GM19025 (cell line): ENCODE measurements at regions not wholly inside any gene's neighbourhood (a gene's known extent, or its start where the extent isn't known, plus 50 kb on each side); places are given as distances from the start of the nearest gene placed in this dataset.
"Not testable (repeated sequence)": the region's sequence is repeated elsewhere in the genome, so short reads cannot be mapped to it uniquely, and the experiment has no call there.

ENCODE experiments used
- ATAC-seq: cut with Tn5 transposase; IDR thresholded peaks from one replicate; pipeline ENCODE4 v1.9.1; 2021; ENCODE audit warnings: mild to moderate bottlenecking, low read depth, moderate library complexity; ENCODE audit not compliant: unreplicated experiment

- not testable (repeated sequence) for ATAC-seq
Observed at GRCh38 chr19:23984911-23985310, 70.2 kb downstream of the ZNF726 start.

GRCh38 chr19:23986623-23987022 lies 71.9 kb downstream of the ZNF726 start:
- ATAC-seq = no peak

DNA sequence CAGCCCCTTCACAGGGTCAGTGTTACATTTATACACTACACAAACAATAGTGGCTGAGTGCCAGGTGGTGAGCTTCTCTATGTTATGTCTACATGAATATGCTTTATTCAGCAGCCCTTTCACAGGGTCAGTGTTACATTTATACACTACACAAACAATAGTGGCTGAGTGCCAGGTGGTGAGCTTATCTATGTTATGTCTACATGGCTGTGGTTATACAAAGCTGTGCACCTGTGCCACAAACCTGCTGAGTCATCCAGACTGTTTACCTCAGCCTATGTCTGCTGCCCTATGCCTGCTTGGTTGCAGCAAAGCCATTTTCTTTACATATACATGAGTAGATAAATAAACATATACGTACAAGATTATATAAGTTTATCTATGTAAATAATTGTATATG lies 76.5 kb downstream of the ZNF726 start:
- ATAC-seq = no peak

DNA sequence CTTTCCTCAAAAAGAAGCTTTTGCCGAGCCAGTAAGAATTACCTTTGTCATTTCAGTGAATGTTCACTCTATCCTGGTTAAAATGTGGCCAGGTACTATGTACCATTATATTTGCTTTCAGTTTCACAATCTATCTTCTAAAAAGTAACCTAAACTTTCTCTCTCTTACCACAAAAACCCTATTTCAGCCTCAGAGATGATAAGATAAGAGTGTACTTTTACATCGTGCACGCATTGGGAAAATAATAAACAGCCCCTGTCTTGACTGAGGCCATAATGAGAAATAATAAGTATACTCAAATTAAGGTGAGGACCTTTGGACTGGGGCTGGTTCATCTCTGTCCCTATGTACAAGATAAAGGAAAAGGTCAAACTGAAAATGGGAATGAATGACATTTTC lies 77.7 kb downstream of the ZNF726 start:
- no peak for ATAC-seq

DNA sequence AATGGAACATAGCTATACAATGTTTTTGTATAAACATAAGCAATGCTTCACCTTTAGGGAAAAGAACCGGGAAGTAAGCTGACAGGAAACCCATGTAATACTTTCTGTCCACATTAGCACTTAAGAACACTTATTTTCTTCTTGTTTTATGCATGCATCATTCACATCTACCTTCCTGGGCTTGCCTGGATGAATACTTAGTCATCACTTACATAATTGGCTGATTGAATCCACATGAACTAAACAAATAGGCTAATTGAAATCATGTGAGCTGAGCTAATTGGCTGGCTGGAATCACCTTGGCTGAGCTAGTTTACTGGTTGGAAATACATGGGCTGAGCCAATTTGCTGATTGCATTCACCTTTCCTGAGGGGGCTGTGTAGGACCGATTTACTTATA lies 78.8 kb downstream of the ZNF726 start:
- ATAC-seq = no peak

DNA sequence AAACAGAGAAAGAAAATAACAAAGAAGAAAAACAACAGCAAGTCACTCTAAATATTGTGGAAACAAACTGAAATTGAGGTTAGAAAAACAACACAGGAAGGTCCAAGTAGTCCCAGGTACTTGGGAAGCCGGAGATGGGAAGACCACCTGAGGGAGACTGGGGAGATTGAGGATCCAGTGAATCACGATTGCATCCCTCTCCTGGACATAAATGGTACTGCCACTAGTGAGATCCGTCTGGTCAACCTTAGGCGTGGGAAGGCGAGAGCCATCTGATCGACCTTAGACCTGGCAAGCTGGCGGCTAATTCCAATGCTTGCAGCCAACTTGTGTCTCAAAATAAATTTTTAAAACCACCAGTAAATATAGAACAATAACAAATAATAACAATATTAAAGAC lies 81.9 kb downstream of the ZNF726 start:
- no peak for ATAC-seq

GRCh38 chr19:23998568-23998967 lies 83.9 kb downstream of the ZNF726 start:
- no peak for ATAC-seq

DNA sequence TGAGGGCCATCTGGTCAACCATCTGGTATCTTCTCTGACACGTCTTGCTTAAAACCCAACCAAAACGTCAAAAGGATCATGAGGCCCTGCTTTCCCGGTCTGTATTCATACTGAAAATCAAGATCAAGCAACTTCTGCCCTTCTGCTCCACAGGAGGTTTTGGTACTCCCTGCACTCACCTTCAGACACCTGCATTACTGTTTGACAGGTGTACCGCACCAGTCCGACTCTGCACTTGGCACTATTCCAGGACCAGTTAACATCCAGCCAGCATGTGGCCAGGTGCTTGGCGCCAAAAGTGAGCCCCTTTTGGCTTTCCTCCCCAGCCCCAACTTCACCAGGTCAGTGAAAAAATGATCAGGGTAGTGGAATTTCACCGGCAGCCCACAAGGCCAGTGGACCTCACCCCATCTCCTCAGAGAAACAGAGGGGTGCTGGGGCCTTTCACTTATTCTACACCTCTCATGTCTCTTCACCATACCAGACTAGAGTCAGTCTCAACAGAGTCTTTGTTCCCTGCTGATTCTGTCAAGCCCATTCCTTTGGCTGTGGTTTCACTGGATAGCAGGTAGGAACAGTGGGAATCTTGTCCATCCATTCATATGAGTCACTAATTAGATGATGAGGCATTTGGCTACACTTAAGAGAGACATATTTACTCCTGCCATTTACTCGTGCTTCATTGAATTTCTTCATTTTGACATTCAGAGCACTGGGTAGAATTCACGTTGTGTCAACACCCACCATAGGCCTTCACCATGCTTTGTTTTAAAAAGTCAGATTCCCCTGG lies 85.3 kb downstream of the ZNF726 start:
- ATAC-seq = no peak

- no peak for ATAC-seq
Observed at GRCh38 chr19:24000656-24001055, 86.0 kb downstream of the ZNF726 start.

DNA sequence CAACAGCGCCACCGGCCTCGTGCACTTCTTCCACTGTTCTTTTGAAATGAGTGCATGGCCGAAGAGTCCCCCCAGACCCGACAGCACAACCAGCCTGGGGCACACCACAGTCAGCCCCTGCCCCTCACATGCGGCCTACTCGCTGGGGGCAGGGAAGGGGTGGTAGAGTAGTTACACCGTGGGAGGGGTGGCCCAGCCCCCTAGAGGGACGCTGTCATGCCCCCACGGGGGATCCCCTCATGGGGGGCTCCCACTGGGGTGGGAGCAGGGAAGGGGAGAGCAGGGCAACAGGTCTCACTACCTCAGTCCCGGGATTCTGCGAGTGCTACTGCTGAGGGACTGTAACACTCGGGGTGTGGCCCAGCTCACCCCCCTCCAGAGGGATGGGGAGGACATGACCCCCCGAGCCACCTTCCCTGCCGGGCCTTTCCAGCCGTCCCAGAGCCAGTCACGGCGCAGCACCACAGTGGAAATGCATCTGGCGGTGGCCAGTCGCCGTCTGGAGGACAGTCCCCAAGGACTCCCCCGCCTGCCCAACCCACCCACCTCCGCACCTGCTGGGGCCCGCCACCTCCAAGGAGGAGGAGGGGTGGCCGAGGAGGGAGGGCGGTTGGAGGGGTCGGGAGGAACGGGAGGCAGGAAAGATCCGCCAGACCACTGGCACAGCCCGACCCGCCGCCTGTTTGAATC lies 84.6 kb upstream of the ZNF254 start:
- no peak for ATAC-seq

GRCh38 chr19:24003537-24003936 lies 83.5 kb upstream of the ZNF254 start:
- ATAC-seq = no peak

- no peak for ATAC-seq
Observed at GRCh38 chr19:24004166-24004565, 82.8 kb upstream of the ZNF254 start.

GRCh38 chr19:24029941-24030636 lies 56.9 kb upstream of the ZNF254 start:
- ATAC-seq = no peak

GRCh38 chr19:24032651-24033050 lies 54.3 kb upstream of the ZNF254 start:
- ATAC-seq = no peak

DNA sequence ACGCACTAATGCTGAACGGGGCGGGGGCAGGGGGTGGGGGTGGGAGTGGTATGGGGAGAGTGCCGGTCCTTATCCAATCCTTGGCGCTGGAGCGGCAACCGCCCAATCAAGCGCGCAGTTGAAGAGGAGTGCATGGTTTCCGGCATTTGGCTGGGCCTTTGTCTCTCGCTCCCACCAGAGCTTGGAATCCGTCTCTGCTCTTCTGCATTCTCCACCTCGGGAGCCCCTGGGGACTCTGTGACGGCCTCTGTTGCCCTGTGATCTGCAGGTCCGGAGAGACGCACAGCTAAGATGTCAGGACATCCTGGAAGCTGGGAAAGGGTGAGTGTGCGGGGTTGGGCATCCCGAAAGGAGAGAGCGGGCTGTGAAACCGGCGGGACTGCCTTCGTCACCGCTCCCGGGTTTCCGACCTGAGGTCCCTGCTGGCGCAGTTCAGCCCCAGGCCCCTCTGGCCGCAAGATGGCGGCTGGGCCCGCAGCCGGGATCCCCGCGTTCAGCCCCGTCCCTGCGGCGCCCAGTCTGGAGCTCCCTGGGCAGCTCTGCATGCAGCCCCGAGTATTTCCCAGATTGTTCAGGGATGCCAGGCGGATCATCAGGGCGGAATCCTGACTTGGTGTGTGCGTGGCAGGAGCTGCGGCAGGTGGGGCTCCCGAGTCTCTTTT lies 53.6 kb upstream of the ZNF254 start:
- ATAC-seq = peak; percentile 95

DNA sequence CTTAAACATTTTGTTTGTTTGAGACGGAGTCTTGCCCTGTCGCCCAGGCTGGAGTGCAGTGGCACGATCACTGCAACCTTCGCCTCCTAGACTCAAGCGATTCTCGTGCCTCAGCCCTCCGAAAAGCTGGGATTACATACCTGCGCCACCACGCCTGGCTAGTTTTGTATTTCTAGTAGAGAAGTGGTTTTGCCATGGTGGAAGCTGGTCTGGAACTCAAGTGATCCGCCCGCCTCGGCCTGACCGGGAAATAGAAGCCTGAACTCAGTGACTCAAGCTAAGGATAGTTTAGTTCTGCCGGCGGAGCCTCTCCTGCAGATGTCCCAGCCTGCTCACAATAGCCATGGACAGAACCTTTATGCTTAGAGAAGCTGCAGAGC lies 53.0 kb upstream of the ZNF254 start:
- peak; percentile 12 for ATAC-seq

- ATAC-seq = not testable (repeated sequence)
Observed at GRCh38 chr19:24035261-24035880, 51.6 kb upstream of the ZNF254 start.
